ENCODE measurements at regions not wholly inside any gene's neighbourhood (a gene's known extent, or its start where the extent isn't known, plus 50 kb on each side); places are given as distances from the start of the nearest gene placed in this dataset.

DNA sequence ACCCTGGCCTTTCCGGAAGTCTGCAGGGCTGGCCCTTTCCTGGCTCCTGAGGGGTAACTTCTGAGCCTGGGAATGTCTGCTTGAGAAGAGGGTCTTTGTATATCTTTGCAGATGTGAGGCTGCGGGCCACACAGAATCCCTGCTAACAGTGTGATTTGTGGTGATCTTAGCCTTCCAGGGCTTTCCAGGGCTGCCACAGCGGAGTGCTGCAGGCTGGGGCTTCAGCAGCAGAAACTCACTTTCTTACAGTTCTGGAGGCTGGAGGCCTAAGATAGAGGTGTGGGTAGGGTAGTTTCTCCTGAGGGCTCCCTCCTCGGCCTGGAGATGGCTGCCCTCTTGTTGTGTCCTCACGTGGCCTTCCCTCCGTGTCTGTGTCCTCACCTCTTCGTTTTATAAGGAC, 294.7 kb upstream of the HS6ST1 start:
- TF ChIP-seq CTCF (IDR thresholded peaks at IDR 0.05) (no peak), POLR2A (IDR thresholded peaks at IDR 0.05) (no peak)
